KMS-11 (cell line): ENCODE measurements at regions not wholly inside any gene's neighbourhood (a gene's known extent, or its start where the extent isn't known, plus 50 kb on each side); places are given as distances from the start of the nearest gene placed in this dataset.

ENCODE experiments used
- H2AFZ ChIP-seq: fragments of 200-600 bp; sonication (generic); 2 replicates; pipeline ENCODE4 v1.6.1; 2016; ENCODE audit warnings: antibody characterized with exemption, mixed run types, low read depth
- H3K27ac ChIP-seq: fragments of 200-600 bp; sonication (generic); 2 replicates; pipeline ENCODE4 v1.6.1; 2016; ENCODE audit warnings: mild to moderate bottlenecking, mixed run types
- H3K27me3 ChIP-seq: fragments of 200-600 bp; sonication (generic); 2 replicates; pipeline ENCODE4 v1.6.1; 2017; ENCODE audit warnings: mild to moderate bottlenecking, low read depth, mixed run types, moderate library complexity; ENCODE audit not compliant: insufficient read depth
- H3K36me3 ChIP-seq: fragments of 200-600 bp; sonication (generic); 2 replicates; pipeline ENCODE4 v1.6.1; 2017; ENCODE audit warnings: mild to moderate bottlenecking, mixed run types; ENCODE audit not compliant: insufficient read depth
- H3K4me1 ChIP-seq: fragments of 200-600 bp; sonication (generic); 2 replicates; pipeline ENCODE4 v1.6.1; 2016; ENCODE audit warnings: mild to moderate bottlenecking, low read depth, mixed run types; ENCODE audit not compliant: poor library complexity, severe bottlenecking
- H3K4me2 ChIP-seq: fragments of 200-600 bp; sonication (generic); 2 replicates; pipeline ENCODE4 v1.7.0; 2016; ENCODE audit warnings: mild to moderate bottlenecking, mixed run types
- H3K4me3 ChIP-seq: fragments of 200-600 bp; sonication (generic); IDR thresholded peaks from 2 replicates; pipeline ENCODE4 v1.6.1; 2017; ENCODE audit warnings: low read depth, low read length, mixed read lengths; ENCODE audit not compliant: insufficient read depth
- H3K79me2 ChIP-seq: fragments of 200-600 bp; sonication (generic); 2 replicates; pipeline ENCODE4 v1.6.1; 2016; ENCODE audit warnings: low read depth, mixed run types; ENCODE audit not compliant: insufficient read depth
- H3K9ac ChIP-seq: fragments of 200-600 bp; sonication (generic); 2 replicates; pipeline ENCODE4 v1.6.1; 2016; ENCODE audit warnings: mild to moderate bottlenecking, mixed run types
- H4K20me1 ChIP-seq: fragments of 200-600 bp; sonication (generic); 2 replicates; pipeline ENCODE4 v1.6.1; 2016; ENCODE audit warnings: mild to moderate bottlenecking, mixed run types; ENCODE audit not compliant: insufficient read depth
- CTCF ChIP-seq: fragments of 200-600 bp; sonication (generic); conservative IDR thresholded peaks from 2 replicates; pipeline ENCODE4 v1.6.1; 2017; ENCODE audit warnings: low read depth, mild to moderate bottlenecking, antibody characterized with exemption, low read length, moderate library complexity, mixed read lengths

GRCh38 chr1:58399176-58399575 is 147.3 kb downstream of the OMA1 start:
- Histone ChIP-seq H3K79me2 (no peaks in the 10 kb centered on the region), H3K4me1 (no peaks in the 10 kb centered on the region), H4K20me1 (no peaks in the 10 kb centered on the region), H3K9ac (no peak overlapping the region), H3K27me3 (no peaks in the 10 kb centered on the region), H3K27ac (no peak overlapping the region), H3K4me2 (no peak overlapping the region), H2AFZ (no peak overlapping the region), H3K4me3 (no peak overlapping the region), H3K36me3 (no peaks in the 10 kb centered on the region)
- no peak for TF ChIP-seq CTCF

- H4K20me1 ChIP-seq, result no peaks in the 10 kb centered on the region
- H3K4me1 ChIP-seq, result no peaks in the 10 kb centered on the region
- no peaks in the 10 kb centered on the region for H3K79me2 ChIP-seq
- no peak overlapping the region for H3K4me2 ChIP-seq
- no peaks in the 10 kb centered on the region for H3K36me3 ChIP-seq
- no peaks in the 10 kb centered on the region for H3K27me3 ChIP-seq
- no peak overlapping the region for H3K4me3 ChIP-seq
- H3K9ac ChIP-seq, result no peak overlapping the region
- no peak overlapping the region for H3K27ac ChIP-seq
- no peak overlapping the region for H2AFZ ChIP-seq
- no peak for TF ChIP-seq CTCF
Measured at GRCh38 chr1:58398714-58399113, 147.8 kb downstream of the OMA1 start.

GRCh38 chr1:58397187-58397820 is 149.2 kb downstream of the OMA1 start:
- Histone ChIP-seq H3K4me1 (no peaks in the 10 kb centered on the region), H3K9ac (no peak overlapping the region), H3K27ac (no peak overlapping the region), H2AFZ (no peak overlapping the region), H4K20me1 (no peaks in the 10 kb centered on the region), H3K27me3 (no peaks in the 10 kb centered on the region), H3K79me2 (no peaks in the 10 kb centered on the region), H3K36me3 (no peaks in the 10 kb centered on the region), H3K4me2 (no peak overlapping the region), H3K4me3 (no peak overlapping the region)
- TF ChIP-seq CTCF, result no peak

GRCh38 chr1:58396150-58396549 is 150.4 kb downstream of the OMA1 start:
- Histone ChIP-seq H4K20me1 (no peaks in the 10 kb centered on the region), H3K79me2 (no peaks in the 10 kb centered on the region), H2AFZ (no peak overlapping the region), H3K9ac (no peak overlapping the region), H3K4me3 (no peak overlapping the region), H3K36me3 (no peaks in the 10 kb centered on the region), H3K27me3 (no peaks in the 10 kb centered on the region), H3K4me1 (no peaks in the 10 kb centered on the region), H3K4me2 (no peak overlapping the region), H3K27ac (no peak overlapping the region)
- no peak for TF ChIP-seq CTCF
